ENCODE measurements at regions not wholly inside any gene's neighbourhood (a gene's known extent, or its start where the extent isn't known, plus 50 kb on each side); places are given as distances from the start of the nearest gene placed in this dataset.

GRCh38 chr5:67305401-67305800 is 108.8 kb upstream of the CD180 start:
- DNase-seq, result no peak
- ATAC-seq, result no peak
- intact Hi-C loops (cut with DNase I), result no loop called here

DNA sequence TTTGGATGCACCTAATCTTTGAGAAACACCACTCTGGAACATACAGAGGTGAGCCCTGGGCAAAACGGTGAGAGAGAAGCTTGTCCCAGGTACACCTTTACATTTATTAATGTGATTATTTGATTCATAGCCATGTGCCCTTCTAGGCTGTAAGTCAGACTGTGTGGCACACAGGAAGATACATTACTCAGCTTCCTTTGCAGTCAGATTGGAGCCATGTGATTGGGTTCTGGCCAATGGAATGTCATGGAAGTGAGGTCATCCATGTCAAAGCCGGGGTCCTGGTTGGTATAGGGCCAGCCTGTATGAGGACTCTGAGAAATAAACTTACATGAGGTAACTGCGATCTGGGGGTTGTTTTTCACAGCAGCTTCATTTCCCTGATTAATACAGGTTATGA is 106.8 kb upstream of the CD180 start:
- no peak for DNase-seq
- ATAC-seq, result no peak
- intact Hi-C loops (cut with DNase I), result no loop called here

- ATAC-seq, result peak; percentile 83 to 94
- intact Hi-C loops (cut with DNase I), result no loop called here
- DNase-seq, result peak; percentile 77
These were observed 104.8 kb upstream of the CD180 start for GRCh38 chr5:67301285-67301903.

GRCh38 chr5:67300326-67300725 is 103.7 kb upstream of the CD180 start:
- intact Hi-C loops (cut with DNase I), result no loop called here
- ATAC-seq (no peak), DNase-seq (no peak)

- intact Hi-C loops (cut with DNase I), result no loop called here
- DNase-seq (no peak), ATAC-seq (no peak)
These were observed 102.7 kb upstream of the CD180 start for GRCh38 chr5:67299231-67299735.

DNA sequence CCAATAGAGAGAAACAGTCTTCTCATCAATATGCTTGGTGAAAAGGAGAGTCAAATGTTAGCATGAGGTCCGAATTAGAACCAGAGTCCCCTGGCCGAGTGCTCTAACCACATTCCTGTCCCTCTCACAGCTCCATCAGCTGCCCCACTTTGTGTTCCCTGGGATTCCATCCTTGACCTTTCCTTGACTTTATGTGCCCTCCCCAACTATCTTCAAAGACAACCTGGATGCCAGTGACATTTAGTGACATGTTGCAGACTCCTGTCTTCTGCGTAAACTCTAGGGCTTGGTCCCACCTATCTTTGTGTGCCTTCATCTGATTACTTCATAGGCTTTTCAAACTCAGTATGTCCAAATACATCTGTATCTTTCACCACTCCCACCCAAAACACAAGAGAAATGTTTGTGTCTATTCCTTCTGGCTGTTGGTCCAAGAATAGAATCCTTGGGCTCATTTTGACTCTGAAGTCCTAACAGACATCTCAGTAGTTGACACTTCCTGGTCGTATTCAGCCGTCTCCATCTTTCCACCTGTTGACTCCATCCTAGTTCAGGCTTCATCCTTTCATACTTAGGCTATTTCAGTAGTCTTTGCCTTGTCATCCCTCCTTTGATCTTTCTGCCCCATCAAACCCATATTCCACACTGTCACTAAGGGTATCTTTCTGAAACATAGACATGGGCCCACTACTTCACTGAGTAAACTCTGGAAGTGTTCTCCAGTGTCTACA is 101.4 kb upstream of the CD180 start:
- intact Hi-C loops (cut with DNase I), result no loop called here
- DNase-seq (no peak), ATAC-seq (no peak)

DNA sequence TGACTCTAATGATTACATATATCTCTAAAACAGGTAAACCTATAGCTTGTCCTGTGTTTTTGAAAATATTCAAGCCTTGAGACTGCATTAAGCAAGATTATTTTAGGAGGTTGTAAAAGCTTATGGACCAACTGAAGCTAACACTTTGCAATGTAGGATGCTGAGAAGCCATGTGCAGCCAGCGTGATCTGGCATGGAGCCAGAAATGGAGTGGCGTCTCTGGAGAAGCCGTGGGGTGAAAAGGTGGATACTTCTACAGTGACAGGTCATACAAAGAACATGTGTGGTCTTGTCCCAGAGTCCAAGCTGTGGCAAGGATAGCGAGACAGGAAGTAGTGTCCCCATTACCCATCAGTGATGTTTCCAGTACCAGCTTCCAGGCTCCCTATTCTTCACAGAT is 100.8 kb upstream of the CD180 start:
- ATAC-seq (no peak), DNase-seq (no peak)
- intact Hi-C loops (cut with DNase I), result no loop called here

- ATAC-seq (no peak), DNase-seq (no peak)
- intact Hi-C loops (cut with DNase I), result no loop called here
These were observed 97.8 kb upstream of the CD180 start for GRCh38 chr5:67294266-67294938.

- DNase-seq, result no peak
- ATAC-seq, result no peak
- intact Hi-C loops (cut with DNase I), result no loop called here
These were observed 96.6 kb upstream of the CD180 start for GRCh38 chr5:67293226-67293625.

GRCh38 chr5:67292201-67292940 is 95.8 kb upstream of the CD180 start:
- no peak for DNase-seq
- intact Hi-C loops (cut with DNase I), result no loop called here
- ATAC-seq, result no peak

GRCh38 chr5:67291671-67292070 is 95.1 kb upstream of the CD180 start:
- intact Hi-C loops (cut with DNase I), result no loop called here
- ATAC-seq, result no peak
- DNase-seq, result no peak

DNA sequence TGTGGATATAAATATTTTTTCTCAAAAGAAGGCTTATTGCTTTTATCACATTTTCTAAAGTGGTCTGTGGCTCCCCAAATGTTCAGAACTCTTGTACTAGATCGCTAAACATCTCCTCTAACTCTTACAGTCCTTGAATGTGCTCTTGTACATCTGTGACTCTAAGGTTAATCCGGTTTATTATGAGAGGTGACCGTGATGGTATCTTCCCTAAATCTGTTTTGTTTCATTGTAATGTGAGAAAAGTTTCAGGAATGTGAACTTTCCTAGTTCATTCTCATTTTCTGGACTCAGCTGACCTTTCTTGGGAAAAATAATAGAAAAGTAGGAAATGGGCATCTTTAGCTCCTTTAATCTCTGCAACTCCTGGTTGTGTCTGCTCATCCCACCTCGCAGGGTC is 94.5 kb upstream of the CD180 start:
- intact Hi-C loops (cut with DNase I), result no loop called here
- ATAC-seq, result no peak
- DNase-seq, result no peak

DNA sequence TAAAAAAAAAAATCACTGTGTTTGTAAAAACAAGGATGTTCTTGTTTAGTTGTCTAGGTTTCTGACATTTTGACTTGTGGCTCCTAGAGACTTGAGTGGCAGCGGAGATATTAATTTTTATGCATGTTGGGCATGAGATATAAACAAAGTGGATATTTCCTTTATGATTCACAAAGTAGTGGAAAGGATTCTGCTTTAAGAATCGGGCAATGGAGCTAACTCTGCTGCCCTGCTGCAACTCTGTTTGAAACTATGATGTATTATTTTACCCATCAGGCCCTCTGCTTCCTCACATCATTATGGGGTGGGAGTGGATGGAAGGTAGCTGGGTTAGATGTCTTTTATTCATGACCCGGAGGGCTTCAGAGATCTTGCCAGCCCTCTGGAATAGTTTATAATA is 94.1 kb upstream of the CD180 start:
- ATAC-seq (no peak), DNase-seq (no peak)
- intact Hi-C loops (cut with DNase I), result no loop called here

GRCh38 chr5:67289763-67290521 is 93.3 kb upstream of the CD180 start:
- peak; percentile 62 to 84 for ATAC-seq
- intact Hi-C loops (cut with DNase I), result no loop called here

DNA sequence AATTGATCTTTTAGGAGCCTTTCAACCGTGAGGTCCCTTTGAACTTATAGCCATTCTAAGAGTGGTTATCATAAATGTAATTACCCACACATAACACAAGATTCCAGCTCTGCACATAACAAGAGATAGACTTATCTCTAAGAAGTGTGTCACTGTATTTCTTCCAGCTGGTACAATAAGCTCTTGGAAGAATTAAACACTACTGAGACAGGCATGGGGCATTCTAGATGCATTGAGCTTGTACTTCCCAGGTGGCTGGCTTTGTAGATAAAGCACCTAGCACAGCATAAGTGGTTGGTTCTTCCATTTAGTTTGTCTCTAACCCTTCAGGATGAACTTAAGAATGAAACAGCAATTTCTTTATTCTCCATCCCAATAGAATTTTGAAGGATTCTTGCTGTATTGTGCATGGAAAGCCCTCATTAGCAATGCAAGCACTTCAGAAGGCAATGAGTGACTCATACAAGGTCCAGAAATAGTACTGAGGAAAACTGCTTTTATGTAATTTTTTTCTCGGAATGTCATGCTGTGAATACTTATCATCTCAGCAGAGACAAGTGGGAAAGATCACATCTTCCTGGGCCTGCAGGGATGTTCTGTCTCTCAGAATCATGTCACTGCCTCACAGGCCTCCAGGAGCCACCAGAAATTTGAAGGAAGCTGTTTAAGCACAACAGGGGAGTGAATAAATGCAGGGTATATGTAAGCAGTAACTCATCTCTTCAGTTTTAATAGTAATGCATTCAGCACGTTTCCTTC is 91.1 kb upstream of the CD180 start:
- ATAC-seq (peak in 1 of 2 donors; percentile 53), DNase-seq (no peak)
- intact Hi-C loops (cut with DNase I), result no loop called here

More at GRCh38 chr5:67289763-67290521, 93.3 kb upstream of the CD180 start:
- no peak for DNase-seq

- intact Hi-C loops (cut with DNase I), result no loop called here
- DNase-seq (no peak), ATAC-seq (no peak)
These were observed 89.4 kb upstream of the CD180 start for GRCh38 chr5:67286006-67286405.

GRCh38 chr5:67283988-67284487 is 87.4 kb upstream of the CD180 start:
- intact Hi-C loops (cut with DNase I), result no loop called here
- ATAC-seq (peak in 1 of 2 donors; percentile 8), DNase-seq (no peak)
